DMS 273 treated with DMSO at 0.1 percent for 48 hours (cell line): ENCODE measurements at regions not wholly inside any gene's neighbourhood (a gene's known extent, or its start where the extent isn't known, plus 50 kb on each side); places are given as distances from the start of the nearest gene placed in this dataset.
A peak's percentile ranks its signal among the peaks of the same experiment; 100 is the strongest.
"Not testable (repeated sequence)": the region's sequence is repeated elsewhere in the genome, so short reads cannot be mapped to it uniquely, and the experiment has no call there.

Source experiments
- DNase-seq: peaks from one replicate; lab custom pipeline; 2025; lab: John Stamatoyannopoulos, UW

DNA sequence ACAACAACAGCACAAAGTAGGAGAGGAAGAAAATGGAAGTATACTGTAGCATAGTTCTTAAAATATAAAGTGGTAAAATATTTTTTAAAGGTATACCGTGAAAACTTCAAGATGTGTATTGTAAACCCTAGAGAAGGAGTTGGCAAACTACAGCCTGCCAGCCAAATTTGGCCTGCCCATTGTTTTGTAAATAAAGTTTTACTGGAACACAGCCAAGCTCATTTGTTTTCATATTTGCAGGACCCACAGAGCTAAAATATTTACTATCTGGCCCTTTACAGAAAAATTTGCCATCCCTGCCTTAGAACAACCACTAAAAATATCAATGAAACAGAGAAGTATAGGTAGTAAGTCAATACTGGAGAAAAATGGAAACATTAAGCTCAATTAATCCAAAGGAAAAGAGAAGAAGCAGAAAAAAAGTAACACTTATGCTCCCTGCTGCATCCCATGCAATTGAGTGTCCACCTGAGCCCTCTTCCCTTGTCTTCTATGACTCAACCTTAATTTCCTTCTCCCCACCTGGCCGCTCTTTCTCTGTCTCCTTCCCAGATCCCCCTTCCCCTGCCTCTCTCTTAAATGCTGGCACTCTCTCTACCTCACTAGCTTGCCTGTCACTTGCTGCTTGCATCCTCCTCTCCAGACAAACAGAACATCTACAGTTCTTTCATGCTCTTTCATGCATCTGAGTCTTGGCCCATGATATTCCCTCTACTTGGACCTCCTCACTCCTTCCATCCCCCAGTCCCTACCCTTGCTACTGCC, 50.6 kb upstream of the FER start:
- DNase-seq: no peak

DNA sequence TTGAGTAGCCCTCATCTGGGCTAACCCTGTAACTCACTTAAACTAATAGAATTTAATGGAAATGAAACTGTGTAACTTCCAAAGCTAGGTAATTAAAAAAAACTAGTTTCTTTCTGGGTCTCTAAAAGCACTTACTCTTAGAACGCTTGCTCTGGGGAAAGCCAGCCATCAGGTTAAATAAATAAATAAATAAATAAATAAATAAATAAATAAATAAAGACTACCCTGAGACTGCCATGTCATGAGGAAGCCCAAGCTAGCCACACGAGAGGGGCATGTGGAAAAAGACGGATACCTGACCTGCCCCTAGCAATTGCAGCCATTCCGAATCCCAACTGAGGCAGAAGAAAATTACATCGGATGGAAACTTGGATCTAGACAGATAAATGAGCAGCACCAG, 51.3 kb upstream of the FER start:
- no peak for DNase-seq

DNA sequence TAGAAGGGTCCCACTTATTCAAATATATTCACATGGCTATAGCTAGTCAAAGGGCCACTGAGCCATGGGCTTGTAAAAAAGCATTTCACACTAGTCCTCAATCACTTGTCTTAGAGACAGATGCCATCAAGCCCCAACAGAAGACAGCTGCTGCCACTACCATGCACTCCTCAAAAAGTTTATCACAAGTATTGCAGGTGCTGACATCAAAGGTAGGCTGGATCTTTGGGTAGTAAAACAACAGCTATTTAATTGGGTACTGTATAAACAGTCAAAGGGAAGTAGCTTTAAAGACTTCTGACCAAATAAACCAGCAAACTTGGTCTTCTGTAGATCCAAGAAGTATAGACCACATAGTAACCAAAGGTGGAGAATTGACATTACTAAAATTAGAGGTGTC, 59.2 kb upstream of the FER start:
- no peak for DNase-seq

DNA sequence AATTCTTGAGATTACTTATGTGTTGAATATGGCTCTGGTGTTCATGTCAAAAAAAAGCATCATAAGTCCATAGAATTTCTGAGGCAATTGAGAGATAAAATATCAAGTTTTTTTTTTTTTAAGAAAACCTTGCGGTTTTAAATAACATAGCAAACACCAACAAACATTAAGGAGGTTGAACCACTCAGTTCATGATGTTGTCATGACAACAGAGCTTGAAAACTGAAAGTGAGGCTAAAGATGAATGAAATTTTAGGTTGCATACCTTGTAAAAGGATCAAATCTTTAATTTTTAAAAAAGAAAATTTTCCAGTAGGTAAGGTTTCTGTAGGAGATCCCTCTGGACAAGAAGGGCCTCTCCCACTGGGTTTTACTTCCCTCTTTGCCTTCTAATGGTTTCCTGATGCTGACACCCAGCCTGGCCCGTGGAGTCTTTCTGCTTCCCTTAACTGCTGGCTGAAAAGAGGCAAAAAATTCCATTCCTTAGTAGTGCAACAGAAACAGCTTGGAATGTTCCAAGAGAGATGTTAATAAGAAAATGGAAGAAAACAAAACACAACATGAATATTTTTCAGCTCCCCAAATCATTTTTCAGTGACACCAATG, 60.0 kb upstream of the FER start:
- DNase-seq: no peak

DNA sequence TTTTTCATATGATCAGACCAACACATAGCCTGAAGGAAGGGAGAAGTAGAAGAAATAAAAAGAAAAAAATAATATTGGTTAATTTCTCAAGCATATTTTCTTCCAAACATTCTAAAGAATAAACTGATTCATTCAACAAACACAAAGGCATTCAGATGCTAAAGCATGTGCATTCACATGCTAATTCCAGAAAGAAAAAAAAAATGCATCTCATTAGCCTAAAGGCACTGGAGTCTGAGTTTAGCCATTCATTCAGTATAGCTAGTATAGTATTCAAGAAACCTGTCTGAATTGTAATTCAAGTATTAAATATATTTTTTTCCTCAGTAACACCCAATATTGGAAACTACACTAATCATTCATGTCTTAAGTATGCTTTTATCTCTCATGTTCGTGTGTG, 61.0 kb upstream of the FER start:
- DNase-seq: no peak

DNA sequence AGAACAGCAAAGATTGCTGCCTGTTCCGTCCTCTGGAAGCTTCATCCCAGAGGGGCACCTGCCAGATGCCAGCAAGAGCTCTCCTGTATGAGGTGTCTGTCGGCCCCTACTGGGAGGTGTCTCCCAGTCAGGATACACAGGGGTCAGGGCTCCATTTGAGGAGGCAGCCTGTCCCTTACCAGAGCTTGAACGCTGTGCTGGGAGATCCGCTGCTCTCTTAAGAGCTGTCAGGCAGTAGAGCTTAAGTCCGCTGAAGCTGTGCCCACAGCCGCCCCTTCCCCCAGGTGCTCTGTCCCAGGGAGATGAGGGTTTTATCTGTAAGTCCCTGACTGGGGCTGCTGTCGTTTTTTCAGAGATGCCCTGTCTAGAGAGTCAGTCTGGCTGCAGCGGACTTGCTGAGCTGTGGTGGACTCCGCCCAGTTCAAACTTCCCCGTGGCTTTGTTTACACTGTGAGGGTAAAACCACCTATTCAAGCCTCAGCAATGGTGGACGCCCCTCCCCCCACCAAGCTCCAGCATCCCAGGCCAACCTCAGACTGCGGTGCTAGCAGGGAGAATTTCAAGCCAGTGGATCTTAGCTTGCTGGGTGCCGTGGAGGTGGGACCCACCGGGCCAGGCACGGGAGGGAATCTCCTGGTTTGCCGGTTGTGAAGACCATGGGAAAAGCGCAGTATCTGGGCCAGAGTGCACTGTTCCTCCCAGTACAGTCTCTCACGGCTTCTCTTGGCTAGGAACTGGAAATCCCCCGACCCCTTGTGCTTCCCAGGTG, 62.1 kb upstream of the FER start:
- DNase-seq: not testable (repeated sequence)

DNA sequence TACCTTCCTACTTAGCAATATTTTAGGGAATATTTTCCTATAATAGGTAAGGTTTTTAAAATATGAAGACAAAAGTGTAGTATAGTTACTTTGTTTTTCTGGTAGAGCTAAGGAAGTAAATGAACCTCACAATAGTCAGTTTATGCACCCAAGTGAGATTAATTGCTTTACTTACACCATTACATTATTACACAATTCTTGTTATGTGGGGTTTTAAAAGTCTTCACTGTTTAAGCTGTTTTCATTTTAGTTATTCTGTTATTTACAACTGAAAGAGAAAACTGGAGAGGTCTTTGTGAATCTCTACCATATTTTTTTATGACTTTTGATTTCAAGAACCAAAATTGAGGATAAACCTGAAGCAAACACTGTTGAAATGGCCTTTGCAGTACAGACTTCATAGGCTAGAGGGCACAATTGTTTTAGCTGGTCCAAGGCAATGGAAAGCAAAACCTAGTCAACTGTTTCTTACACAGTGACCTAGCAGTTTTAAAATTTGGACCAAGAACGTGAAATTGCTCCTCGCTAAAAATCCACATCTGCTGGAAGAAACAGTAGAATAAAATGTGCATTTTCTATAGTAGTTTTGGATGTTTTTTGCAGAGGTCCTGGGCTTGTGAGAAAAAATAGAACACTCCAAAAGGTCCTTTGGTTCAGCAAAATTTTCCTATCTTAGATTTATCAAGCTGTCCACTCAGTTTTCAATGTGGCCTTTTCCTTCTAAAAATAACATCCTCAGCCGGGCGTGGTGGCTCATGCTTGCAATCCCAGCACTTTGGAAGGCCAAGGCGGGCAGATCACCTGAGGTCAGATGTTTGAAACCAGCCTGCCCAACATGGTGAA, 66.4 kb upstream of the FER start:
- peak; percentile 72 for DNase-seq

DNA sequence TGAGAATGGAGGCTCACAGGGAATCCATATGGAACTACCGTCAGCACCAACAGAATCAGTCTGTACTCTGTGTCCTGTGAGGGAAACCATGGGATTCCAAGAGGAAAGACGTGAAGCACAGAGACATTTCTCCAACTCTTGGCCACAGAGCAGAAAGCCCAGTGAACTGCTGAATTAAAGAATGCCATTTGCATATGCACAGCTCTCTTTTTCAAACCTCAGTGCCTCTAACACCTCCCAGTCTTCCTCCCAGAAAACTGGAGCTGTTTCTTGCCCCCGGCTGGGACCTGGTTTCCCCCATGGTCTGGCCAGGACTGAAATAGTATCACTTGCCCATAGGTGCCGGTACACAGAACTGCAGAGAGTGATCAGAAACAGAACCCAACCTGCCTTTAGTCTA, 69.6 kb upstream of the FER start:
- DNase-seq: no peak

DNA sequence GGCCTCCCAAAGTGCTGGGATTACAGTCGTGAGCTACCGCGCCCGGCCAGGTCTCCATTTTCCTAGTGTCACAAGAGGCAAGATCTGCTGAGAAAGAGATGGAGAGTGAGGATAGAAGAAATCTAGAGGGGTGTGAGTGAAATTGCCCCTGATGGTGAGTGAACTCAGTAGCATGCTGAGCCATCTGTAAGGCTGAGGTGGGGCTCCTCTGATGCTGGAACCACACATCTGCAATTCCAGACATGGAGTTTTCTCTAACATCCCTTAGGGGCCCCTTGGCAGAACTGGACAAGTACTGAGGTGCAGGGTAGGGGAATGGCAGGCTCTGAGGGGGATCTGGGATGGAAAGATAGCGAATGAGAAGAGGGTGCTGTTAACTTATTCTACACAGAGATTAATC, 72.0 kb upstream of the FER start:
- DNase-seq: no peak

DNA sequence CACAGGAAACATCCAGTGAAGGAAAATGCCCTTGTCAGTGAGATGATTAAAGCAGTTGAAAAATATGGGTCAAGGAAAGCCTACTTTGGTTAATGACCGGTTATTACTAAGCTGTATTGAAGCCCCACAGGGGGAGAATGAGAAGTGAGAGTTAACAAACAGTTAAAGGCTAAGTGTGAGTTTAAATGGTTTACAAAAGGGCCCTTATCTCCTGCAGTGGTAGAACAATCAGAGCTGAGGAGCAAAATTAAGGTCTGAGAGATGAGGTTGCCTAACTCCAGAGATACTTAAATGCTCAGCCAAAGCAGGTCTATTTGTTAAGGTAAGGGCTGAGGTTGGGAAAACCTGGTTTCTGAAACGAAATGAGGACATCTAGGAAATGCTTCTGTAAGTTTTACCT, 75.1 kb upstream of the FER start:
- DNase-seq: no peak

DNA sequence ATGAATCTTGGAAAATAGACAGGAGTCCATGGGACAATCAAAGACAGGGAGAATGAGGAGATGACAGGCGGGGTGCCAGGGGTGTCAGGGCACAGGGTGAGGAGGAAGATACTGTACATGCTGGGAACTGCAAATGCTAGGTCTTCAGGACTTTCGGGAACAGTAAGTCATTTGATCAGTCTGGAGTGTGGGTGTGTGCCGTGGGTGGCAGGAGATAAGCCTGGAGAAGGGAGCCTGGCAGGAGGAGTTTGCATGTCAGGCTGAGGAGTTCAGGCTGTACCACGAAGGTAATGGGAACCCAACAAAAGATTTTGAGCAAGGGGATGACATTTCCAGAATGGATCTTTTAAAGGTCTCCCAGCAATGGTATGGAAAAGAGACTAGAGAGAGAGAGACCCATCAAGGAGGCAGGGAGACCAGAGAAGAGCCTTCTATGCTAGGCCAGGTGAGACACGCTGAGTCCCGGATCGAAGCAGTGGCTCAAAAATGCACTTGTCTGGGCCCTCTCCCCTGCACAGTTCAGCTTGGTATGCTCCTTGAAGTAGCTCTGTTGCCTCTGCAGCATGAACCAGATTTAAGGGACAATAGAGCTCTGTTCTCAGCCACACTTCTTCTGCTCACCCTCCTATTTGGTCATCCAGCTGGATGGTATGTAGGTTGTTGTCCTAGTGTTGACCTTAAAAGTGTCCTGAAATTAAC, 77.0 kb upstream of the FER start:
- no peak for DNase-seq

DNA sequence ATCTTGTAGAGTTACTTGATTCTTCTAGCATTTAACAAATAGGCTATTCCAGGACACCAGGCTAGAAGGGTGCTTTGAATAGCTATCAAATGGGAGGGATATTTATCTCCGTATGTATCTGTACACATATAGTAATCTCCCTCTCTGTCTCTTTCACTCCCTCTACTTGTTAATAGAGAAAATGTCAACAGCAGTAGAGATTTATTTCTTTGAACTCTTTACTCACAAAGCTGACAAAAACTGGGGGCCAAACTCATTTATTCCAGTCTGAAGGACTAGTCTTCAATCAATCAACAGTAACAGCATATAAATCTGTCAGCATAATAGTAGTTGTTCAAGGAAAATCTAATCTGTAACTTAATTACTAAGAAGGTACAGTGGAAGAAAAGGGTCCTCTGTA, 78.2 kb upstream of the FER start:
- DNase-seq: no peak

DNA sequence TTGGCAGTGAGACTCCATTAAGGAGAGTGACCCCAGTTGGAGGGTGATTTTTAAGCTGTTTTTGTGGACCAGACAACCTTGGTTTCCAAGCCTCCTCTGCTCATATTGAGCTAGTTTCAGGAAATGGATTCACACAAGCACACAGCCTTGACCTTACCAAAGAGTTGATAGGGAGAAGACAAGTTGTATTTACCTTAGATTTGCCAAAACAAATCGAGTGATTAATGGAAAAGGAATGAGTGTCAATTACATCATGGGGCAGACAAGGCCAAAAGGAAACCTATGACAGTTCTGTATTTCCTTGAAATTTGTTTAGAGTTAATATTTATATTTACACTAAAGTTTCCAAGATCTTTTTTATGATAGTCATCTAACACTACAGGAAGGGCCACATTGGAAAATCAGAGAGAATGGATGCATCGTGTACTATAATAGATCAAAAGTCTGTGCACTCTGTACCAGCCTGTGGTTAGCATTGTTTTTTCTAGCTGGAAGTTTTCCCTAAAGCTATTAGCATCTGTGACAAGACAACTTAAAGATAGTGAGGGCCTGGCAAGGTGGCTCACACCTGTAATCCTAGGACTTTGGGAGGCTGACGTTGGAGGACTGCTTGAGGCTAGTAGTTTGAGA, 86.0 kb upstream of the FER start:
- DNase-seq: no peak

DNA sequence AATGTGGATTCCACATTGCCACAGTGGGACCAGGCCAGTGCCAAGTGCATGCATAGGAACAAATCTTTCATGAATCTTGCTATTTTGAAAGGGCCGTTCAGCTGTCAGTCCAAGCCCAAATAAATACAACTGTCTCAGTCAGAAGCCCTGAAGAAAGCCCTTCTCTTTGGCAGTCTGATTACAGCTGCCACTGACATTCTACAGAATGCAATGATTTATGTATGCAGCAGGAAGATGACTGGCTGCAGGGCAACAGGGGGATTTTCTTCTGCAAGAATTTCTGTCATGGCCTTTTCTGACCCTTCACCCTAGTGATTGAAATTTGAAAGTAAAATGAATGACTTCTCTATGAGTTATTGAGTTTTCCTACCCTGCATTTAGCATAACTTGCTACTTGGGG, 86.7 kb upstream of the FER start:
- DNase-seq: no peak

DNA sequence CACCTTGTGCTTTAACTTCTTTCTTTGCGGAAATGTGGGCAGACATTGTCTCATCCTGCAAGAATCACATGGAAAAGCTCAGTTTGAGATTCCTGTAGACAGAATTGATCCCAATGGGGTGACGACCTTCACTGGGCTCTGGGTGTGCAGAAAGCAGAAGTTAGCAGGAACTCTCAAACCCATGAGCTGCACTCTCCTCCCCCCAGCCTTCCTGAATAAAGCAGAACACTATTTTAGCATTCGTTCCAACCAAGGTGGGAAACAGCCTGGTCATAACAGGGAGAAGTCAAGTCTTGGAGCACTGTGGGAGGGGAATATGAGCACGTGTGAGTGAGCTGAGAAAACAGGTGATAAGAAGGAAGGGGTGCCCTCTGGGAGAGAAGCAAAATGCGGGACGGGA, 87.4 kb upstream of the FER start:
- DNase-seq: no peak

DNA sequence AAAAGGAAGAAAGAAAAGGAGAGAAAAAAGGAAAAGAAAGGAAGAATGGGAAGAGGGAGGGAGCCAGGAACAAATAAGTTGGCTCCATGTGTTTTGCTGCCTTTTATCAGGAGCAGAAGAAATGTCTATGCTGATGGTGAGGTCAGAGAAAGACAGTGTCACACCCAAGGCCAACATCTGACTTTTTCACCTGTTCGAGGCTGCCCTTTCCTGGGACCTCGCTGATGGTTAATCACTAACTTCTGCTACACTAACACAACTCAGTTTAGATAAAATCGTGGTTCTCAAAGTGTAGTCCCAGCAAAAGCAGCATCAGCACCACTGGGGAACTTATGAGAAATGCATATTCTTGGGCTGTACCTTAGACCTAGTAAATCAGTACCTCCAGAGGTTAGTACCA, 88.2 kb upstream of the FER start:
- DNase-seq: no peak

DNA sequence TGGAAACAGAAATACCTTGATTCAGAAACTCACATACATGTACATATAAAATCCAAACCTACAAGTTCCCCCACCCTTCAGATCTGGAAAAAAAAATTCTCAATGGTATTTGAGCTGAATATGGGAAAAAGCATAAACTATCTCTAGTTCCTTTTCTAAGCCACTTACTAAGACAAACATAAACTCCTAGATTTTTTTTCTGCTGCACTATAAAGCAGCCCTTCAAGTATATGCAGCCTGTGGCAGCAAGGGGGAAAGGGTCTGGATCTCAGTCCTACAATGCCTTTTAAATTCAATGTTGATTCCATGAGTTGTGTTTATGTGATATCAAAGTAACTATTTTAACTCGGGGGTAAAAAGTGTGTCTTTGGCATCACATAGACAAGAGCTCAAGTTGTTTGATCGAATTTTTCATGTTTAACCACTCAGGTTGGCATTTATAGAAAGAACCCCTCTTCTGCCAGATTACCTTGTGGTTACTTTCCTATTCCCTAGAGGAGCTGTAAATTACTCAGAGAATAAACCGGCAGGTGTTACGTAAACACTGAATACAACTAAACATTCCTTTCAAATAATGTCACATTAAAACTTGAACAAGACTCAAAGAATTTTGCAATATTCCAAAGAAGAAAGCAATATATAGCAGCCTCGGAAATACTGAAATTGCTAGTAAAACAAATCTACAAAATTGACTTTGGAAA, 91.8 kb upstream of the FER start:
- no peak for DNase-seq

DNA sequence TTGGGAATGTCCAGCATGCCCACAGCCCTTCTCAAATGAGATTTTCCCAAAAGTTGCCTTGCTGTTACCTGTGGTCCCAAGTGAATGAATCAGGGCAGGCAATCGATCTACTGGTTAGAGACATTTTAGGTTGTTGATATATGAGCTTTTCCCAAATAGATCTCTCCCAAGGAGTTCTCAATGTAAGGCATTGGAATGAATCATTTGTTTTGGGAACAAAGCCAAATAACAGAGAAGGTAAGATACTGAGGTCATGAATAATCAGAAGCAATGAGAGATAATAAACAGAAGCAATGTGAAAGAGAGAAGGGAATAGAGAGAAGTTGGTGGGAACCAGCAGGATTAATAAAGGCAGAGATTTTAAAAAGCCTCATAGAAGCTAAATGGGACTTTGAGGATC, 93.6 kb upstream of the FER start:
- no peak for DNase-seq

DNA sequence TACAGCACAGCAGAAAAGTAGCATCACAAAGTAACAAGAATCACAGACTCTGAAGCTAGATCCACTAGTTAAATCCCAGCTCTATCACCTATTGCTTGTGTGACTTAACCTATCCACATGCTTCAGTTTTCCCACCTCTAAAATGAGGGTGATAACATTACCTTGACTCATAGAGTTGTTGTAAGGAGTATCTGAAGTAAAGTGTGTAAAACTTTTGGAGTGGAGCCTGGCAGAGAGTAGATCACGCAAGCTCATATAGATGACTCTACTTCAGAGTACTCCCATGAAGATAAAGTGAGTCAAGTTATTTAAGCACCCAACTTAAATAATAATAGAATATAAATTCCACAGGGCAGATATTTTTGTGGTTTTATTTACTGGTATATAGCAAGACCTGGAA, 94.5 kb upstream of the FER start:
- no peak for DNase-seq

DNA sequence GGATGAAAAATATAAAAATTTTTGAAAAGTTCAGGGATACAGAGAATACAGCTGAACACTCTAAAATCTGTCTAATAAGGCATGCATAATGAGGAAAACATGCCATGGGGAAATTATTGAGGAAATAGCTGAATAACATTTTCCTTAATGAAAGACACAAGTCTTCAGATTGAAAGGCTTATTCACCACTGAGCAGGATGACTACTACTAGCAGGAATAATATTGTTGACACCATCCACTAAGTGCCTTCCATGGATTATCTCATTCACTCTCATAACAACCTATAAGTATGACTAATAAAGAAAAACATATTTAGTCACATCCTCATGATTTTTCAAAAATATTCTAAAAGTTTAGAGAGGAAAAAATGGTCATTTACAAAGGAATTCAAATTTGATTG, 96.7 kb upstream of the FER start:
- DNase-seq: no peak

DNA sequence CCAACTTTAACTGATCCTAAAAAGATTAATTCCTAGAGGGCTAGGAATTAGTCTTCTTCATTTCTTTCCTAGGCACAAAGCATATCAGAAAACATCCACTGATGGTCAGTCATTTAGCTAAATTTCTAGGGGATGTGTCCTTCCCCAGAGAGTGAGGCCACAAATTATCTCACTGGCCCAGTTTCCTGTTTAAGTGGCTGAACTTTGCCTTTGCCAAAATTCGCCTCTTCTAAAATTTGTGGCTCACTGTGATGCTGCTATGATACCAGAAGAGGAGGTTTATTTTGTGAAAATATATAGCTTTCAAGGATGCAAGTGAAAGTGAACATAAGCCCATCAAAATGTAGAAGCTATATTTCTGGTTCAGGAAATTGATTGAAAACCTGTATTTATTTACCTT, 98.1 kb upstream of the FER start:
- no peak for DNase-seq
